ENCODE measurements at regions not wholly inside any gene's neighbourhood (a gene's known extent, or its start where the extent isn't known, plus 50 kb on each side); places are given as distances from the start of the nearest gene placed in this dataset.
"Not testable (repeated sequence)": the region's sequence is repeated elsewhere in the genome, so short reads cannot be mapped to it uniquely, and the experiment has no call there.

DNA sequence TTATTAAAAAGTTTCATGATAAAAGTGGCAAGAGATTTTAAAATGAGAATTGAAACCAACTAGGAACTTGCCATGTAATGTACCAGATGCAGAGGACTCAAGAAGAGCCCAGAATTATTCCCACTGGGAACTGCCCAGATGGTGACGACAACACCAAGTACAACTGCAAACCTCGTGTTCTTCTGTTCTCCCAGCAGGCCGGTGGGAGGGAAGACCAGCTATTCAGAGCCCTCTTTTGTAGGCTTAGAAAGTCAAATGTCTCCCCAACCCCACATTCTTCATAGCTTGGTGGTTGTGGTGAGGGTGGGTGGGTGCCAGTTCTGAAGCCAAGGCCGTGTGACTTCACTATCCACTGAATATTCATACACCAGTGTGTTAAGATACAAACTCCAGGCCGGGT, 54.3 kb upstream of the ITGB1 start:
- ChIA-PET POLR2A (interaction anchor here (0.6 kb wide), 1 partner anchor 60 kb away, joined by 3 read pairs; no protein-coding TSS in a partner anchor), CTCF (interaction anchor here (0.9 kb wide), 1 partner anchor 155 kb away, joined by 5 read pairs; no protein-coding TSS in a partner anchor)
- DNase-seq (no peak), ATAC-seq (no peak)
- Histone ChIP-seq H3K36me3 (ENCODE audit: control insufficient read depth in 2 of 3, insufficient read depth in 3 of 3, low read length in 3 of 3) (no peaks in the 10 kb centered on the region), H3K4me1 (ENCODE audit: control insufficient read depth in 2 of 2, insufficient read depth in 2 of 2, low read length in 2 of 2) (peaks cover 6 to 35% of the 10 kb centered on the region in 2 donors), H3K4me3 (ENCODE audit: low read length) (no peak overlapping the region), H3K27ac (ENCODE audit: low read depth, low read length) (no peak overlapping the region), H3K27me3 (ENCODE audit: control insufficient read depth in 2 of 2, insufficient read depth in 2 of 2, low read length in 2 of 2) (no peaks in the 10 kb centered on the region), H3K9me3 (ENCODE audit: control insufficient read depth in 2 of 3, low read length in 3 of 3) (no peaks in the 10 kb centered on the region)
- Mint-ChIP-seq H3K4me3 (no peak overlapping the region), H3K27me3 (peaks cover 0 to 8% (median 0%) of the 10 kb centered on the region in 5 donors), H3K27ac (no peak overlapping the region), H3K36me3 (no peaks in the 10 kb centered on the region), H3K9me3 (peaks cover 0 to 4% (median 0%) of the 10 kb centered on the region in 11 donors), H3K4me1 (peaks cover 17 to 26% (median 23%) of the 10 kb centered on the region in 7 donors)
- intact Hi-C loops (cut with micrococcal nuclease) = no loop called here

GRCh38 chr10:33010132-33011037, 52.4 kb upstream of the ITGB1 start:
- H3K4me3 ChIP-seq (ENCODE audit: low read length) = no peak overlapping the region
- peaks cover 17 to 34% (median 30%) of the 10 kb centered on the region in 7 donors for H3K4me1 Mint-ChIP-seq

GRCh38 chr10:33009244-33010131, 51.5 kb upstream of the ITGB1 start:
- no peaks in the 10 kb centered on the region for H3K36me3 ChIP-seq (ENCODE audit: control insufficient read depth in 2 of 3, insufficient read depth in 3 of 3, low read length in 3 of 3)
- H3K4me3 Mint-ChIP-seq = peak overlapping the region in 5 of 10 donors; percentile 4 to 70 (median 11)
- CTCF ChIA-PET = interaction anchor here (0.6 to 2.3 kb wide), 29 partner anchors 9 to 1149 kb away, joined by 3 to 10 read pairs (median 3); no protein-coding TSS in a partner anchor
- H3K27ac Mint-ChIP-seq = peak overlapping the region in 3 of 9 donors; percentile 16 to 43 (median 19)
- H3K9me3 Mint-ChIP-seq = no peaks in the 10 kb centered on the region
- no peaks in the 10 kb centered on the region for H3K27me3 ChIP-seq (ENCODE audit: control insufficient read depth in 2 of 2, insufficient read depth in 2 of 2, low read length in 2 of 2)
- ATAC-seq = no peak
- no peak overlapping the region for H3K4me3 ChIP-seq (ENCODE audit: low read length)
- H3K9me3 ChIP-seq (ENCODE audit: control insufficient read depth in 2 of 3, low read length in 3 of 3) = no peaks in the 10 kb centered on the region
- peaks cover 0 to 9% (median 0%) of the 10 kb centered on the region in 5 donors for H3K27me3 Mint-ChIP-seq
- intact Hi-C loops (cut with micrococcal nuclease) = loop anchor here in 1 of 2 donors (2.0 to 10.0 kb wide), 4 partner anchors 29 to 815 kb away; no protein-coding TSS in a partner anchor
- no peak for DNase-seq
- POLR2A ChIA-PET = interaction anchor here (0.5 to 0.9 kb wide), 2 partner anchors 560 to 580 kb away, joined by 3 to 7 read pairs; no protein-coding TSS in a partner anchor
- H3K4me1 Mint-ChIP-seq = peaks cover 17 to 39% (median 33%) of the 10 kb centered on the region in 7 donors
- H3K36me3 Mint-ChIP-seq = no peaks in the 10 kb centered on the region
- no peak overlapping the region for H3K27ac ChIP-seq (ENCODE audit: low read depth, low read length)
- peaks cover 6 to 42% of the 10 kb centered on the region in 2 donors for H3K4me1 ChIP-seq (ENCODE audit: control insufficient read depth in 2 of 2, insufficient read depth in 2 of 2, low read length in 2 of 2)

More at GRCh38 chr10:33010132-33011037, 52.4 kb upstream of the ITGB1 start:
- Histone ChIP-seq H3K27ac (ENCODE audit: low read depth, low read length) (no peak overlapping the region), H3K36me3 (ENCODE audit: control insufficient read depth in 2 of 3, insufficient read depth in 3 of 3, low read length in 3 of 3) (no peaks in the 10 kb centered on the region), H3K4me1 (ENCODE audit: control insufficient read depth in 2 of 2, insufficient read depth in 2 of 2, low read length in 2 of 2) (peaks cover 6 to 36% of the 10 kb centered on the region in 2 donors), H3K27me3 (ENCODE audit: control insufficient read depth in 2 of 2, insufficient read depth in 2 of 2, low read length in 2 of 2) (no peaks in the 10 kb centered on the region), H3K9me3 (ENCODE audit: control insufficient read depth in 2 of 3, low read length in 3 of 3) (no peaks in the 10 kb centered on the region)
- POLR2A ChIA-PET = no interaction called here
- H3K36me3 Mint-ChIP-seq = no peaks in the 10 kb centered on the region
- no peaks in the 10 kb centered on the region for H3K9me3 Mint-ChIP-seq
- DNase-seq (peak in 1 of 9 donors; percentile 7), ATAC-seq (peak; percentile 47)
- peak overlapping the region in 4 of 9 donors; percentile 16 to 64 (median 49) for H3K27ac Mint-ChIP-seq
- peak overlapping the region in 5 of 10 donors; percentile 8 to 70 (median 11) for H3K4me3 Mint-ChIP-seq
- intact Hi-C loops (cut with micrococcal nuclease) = no loop called here
- peaks cover 0 to 8% (median 0%) of the 10 kb centered on the region in 5 donors for H3K27me3 Mint-ChIP-seq
- CTCF ChIA-PET = interaction anchor here (0.6 to 2.3 kb wide), 8 partner anchors 9 to 755 kb away, joined by 3 to 10 read pairs (median 4); no protein-coding TSS in a partner anchor

DNA sequence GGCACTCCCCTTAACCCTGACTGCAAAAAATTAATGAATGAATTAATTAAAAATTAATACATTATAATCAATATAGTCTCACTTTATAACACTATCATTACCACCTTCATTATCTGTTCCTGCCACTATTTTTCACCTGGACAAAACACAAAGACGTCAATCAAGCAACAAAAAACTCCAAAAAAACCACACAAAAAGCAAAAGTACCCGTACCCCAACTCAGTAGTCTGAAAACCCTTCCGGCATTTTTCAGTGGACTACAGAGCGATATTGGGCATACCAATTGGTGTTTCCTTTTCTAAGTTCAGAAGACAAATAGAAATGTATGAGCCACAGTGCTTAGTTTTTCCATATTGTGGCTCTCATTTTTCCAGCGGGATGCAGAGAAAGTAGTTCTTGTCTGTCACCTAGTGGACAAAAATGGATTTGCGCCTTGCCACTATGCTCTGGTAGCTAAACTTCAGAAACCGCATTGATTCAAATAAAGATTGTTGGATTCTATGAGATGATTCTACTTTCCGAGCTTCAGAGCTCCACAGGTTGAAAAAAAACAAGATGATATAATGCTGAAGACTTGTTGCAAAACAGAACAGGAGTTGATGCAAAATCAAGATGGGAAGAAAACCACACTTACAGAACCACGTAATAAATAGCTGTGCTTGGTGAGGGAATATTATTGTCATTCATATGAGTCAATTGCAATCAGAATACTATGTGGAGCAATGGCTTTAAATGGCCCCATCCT, 50.6 kb upstream of the ITGB1 start:
- no peak overlapping the region for H3K27ac ChIP-seq (ENCODE audit: low read depth, low read length)
- peak overlapping the region in 5 of 9 donors; percentile 16 to 56 (median 26) for H3K27ac Mint-ChIP-seq
- no peaks in the 10 kb centered on the region for H3K9me3 ChIP-seq (ENCODE audit: control insufficient read depth in 2 of 3, low read length in 3 of 3)
- peaks cover 0 to 9% (median 0%) of the 10 kb centered on the region in 5 donors for H3K27me3 Mint-ChIP-seq
- POLR2A ChIA-PET = interaction anchor here (0.9 kb wide), 1 partner anchor 579 kb away, joined by 3 read pairs; no protein-coding TSS in a partner anchor
- no peaks in the 10 kb centered on the region for H3K9me3 Mint-ChIP-seq
- no peaks in the 10 kb centered on the region for H3K27me3 ChIP-seq (ENCODE audit: control insufficient read depth in 2 of 2, insufficient read depth in 2 of 2, low read length in 2 of 2)
- H3K4me3 Mint-ChIP-seq = peak overlapping the region in 9 of 10 donors; percentile 56 to 79 (median 70)
- H3K4me1 ChIP-seq (ENCODE audit: control insufficient read depth in 2 of 2, insufficient read depth in 2 of 2, low read length in 2 of 2) = peaks cover 6 to 42% of the 10 kb centered on the region in 2 donors
- DNase-seq (peak in 8 of 9 donors; percentile 25 to 65 (median 48)), ATAC-seq (peak; percentile 50)
- H3K4me3 ChIP-seq (ENCODE audit: low read length) = peak overlapping the region; percentile 36
- peaks cover 17 to 39% (median 33%) of the 10 kb centered on the region in 7 donors for H3K4me1 Mint-ChIP-seq
- CTCF ChIA-PET = interaction anchor here (0.5 to 2.3 kb wide), 26 partner anchors 9 to 1148 kb away, joined by 3 to 10 read pairs (median 3); no protein-coding TSS in a partner anchor
- intact Hi-C loops (cut with micrococcal nuclease) = loop anchor here (1.0 to 10.0 kb wide), 15 partner anchors 28 to 817 kb away; partner anchors contain the start of gene CCDC7 (in 2 of the 2)
- no peaks in the 10 kb centered on the region for H3K36me3 Mint-ChIP-seq
- H3K36me3 ChIP-seq (ENCODE audit: control insufficient read depth in 2 of 3, insufficient read depth in 3 of 3, low read length in 3 of 3) = no peaks in the 10 kb centered on the region

DNA sequence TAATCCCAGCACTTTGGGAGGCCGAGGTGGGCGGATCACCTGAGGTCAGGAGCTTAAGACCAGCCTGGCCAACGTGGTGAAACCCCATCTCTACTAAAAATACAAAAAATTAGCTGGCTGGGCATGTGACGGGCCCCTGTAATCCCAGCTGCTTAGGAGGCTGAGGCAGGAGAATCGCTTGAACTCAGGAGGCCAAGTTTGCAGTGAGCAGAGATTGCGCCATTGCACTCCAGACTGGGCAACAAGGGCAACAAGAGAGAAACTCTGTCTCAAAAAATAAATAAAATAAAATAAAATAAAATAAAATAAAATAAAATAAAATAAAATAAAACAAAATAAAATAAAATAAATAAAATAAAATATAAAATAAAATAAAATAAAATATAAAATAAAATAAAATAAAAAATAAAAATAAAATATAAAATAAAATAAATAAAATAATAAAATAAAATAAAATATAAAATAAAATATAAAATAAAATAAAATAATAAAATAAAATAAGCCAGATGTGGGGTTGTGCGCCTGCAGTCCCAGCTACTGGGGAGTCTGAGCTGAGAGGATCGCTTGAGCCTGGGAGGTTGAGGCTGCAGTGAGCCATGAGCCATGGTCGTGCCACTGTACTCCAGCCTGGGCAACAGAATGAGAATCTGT, 49.8 kb upstream of the ITGB1 start:
- H3K9me3 Mint-ChIP-seq; H3K9me3 ChIP-seq (ENCODE audit: control insufficient read depth in 2 of 3, low read length in 3 of 3); POLR2A ChIA-PET; DNase-seq; H3K27me3 ChIP-seq (ENCODE audit: control insufficient read depth in 2 of 2, insufficient read depth in 2 of 2, low read length in 2 of 2); H3K4me3 ChIP-seq (ENCODE audit: low read length); H3K36me3 ChIP-seq (ENCODE audit: control insufficient read depth in 2 of 3, insufficient read depth in 3 of 3, low read length in 3 of 3); ATAC-seq; H3K27ac Mint-ChIP-seq; H3K27me3 Mint-ChIP-seq; H3K27ac ChIP-seq (ENCODE audit: low read depth, low read length); H3K36me3 Mint-ChIP-seq: not testable (repeated sequence)
- peaks cover 6 to 42% of the 10 kb centered on the region in 2 donors for H3K4me1 ChIP-seq (ENCODE audit: control insufficient read depth in 2 of 2, insufficient read depth in 2 of 2, low read length in 2 of 2)
- Mint-ChIP-seq H3K4me3 (peak overlapping the region in 2 of 10 donors; percentile 56 to 70), H3K4me1 (peaks cover 17 to 39% (median 33%) of the 10 kb centered on the region in 7 donors)
- CTCF ChIA-PET = interaction anchor here (1.1 to 1.2 kb wide), 3 partner anchors 11 to 641 kb away, joined by 3 to 5 read pairs (median 4); partner anchors contain the start of gene CCDC7
- intact Hi-C loops (cut with micrococcal nuclease) = loop anchor here (1.0 to 10.0 kb wide), 15 partner anchors 27 to 817 kb away; partner anchors contain the start of gene CCDC7 (in 2 of the 2)

Data from naive thymus-derived CD4-positive, alpha-beta T cell (primary cell).